ENCODE measurements at regions not wholly inside any gene's neighbourhood (a gene's known extent, or its start where the extent isn't known, plus 50 kb on each side); places are given as distances from the start of the nearest gene placed in this dataset.

- no peak for DNase-seq (ENCODE audit: low spot score)
Measured at GRCh38 chr22:49549256-49550140, 278.2 kb downstream of the BRD1 start.

DNA sequence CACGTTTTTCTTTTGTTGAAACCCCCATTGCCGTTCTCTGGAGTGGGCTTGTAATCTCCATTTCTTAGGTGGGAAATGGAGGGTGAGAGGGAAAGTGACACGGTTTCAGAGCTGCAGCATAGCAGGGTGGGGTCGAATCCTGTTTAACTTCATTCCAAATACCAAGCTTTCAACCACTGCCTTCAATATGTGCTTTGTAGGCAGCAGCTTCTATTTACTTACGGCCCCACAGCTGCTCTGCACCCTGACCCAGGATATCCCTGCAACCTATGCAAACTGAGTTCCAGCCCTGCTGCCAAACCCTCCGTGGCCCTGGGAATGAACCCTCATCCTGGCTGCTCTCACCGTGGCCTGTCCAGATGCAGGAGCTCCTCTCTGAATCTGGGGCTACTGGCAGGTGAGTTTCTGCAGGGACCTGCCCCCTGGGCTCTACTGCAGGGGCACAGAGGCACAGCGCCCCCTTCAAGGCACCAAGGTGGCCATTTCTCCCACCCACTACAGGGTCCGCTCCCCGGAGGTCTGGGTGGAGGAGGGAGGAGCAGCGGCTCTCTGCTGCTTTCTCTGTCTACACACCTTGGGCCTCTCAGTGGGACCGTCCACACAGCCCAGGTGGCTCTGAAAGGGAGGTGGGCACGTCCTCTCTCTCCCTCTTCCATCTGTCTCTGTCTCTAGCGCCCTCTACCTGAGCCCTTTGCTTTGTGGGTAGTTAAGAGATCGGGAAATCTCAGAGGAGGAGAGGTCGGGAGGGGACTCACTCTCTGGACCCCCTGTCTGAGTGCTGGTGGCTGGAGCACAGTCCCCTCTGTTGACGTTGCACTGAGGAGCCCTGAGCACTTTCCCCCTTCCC, 279.1 kb downstream of the BRD1 start:
- no peak for DNase-seq (ENCODE audit: low spot score)

- DNase-seq (ENCODE audit: low spot score) = no peak
Measured at GRCh38 chr22:49547751-49548239, 279.9 kb downstream of the BRD1 start.

DNA sequence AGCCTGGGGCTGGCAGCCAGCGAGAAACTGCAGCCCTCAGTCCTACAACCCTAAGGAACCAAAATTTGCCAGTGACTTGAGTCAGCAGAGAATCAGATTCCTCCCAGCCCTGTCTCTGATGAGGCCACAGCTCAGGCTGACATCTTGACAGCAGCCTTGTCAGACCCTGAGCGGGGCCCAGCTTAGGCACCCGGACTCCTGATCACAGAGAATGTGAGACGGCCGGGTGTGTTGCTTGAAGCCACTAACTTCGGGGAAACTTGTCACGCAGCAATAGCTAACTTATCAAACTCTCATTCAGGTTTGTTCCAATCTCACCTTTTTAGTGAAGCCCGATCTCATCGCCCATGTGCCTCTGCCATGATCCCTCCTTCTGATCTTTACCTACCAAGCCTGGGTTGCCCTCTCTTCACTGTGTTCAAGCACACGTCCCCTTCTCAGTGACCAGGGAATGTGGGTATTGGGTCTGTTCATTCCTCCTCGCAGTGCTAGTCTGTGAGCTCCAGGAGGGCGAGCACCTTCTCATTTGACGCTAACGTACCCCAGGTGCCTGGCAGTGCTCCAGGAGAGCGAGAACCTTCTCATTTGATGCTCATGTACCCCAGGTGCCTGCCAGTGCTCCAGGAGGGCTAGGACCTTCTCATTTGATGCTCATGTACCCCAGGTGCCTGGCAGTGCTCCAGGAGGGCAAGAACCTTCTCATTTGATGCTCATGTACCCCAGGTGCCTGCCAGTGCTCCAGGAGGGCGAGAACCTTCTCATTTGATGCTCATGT, 280.7 kb downstream of the BRD1 start:
- no peak for DNase-seq (ENCODE audit: low spot score)

- DNase-seq (ENCODE audit: low spot score) = no peak
Measured at GRCh38 chr22:49545606-49546005, 282.1 kb downstream of the BRD1 start.

GRCh38 chr22:49544286-49544685, 283.4 kb downstream of the BRD1 start:
- DNase-seq (ENCODE audit: low spot score) = no peak

- DNase-seq (ENCODE audit: low spot score) = no peak
Measured at GRCh38 chr22:49543876-49544275, 283.8 kb downstream of the BRD1 start.

DNA sequence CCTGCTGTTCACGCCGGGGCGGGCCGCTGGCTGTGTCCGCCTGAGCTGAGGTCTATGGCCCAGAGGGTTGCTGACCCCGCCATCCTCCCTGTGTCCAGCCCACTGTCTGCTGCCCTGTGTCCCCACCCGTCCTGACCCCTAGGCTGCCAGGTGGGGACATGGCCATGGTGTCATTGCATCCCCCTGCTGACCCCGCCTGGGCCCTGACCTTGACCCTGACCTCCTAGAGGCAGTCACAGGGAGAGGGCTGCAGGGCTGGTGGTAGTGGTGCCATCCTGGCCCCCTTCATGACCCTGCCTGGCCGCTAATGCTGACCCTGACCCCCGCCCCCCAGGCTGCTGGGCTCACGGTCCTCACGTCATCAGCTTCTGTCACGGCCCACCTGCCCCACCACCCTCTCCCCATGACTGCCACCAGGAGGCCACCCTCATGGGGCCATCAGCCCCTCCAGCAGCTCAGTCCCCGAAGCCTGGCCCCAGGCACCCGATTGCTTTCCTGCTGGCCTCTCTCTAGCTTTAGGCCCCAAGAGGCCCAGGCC, 285.9 kb downstream of the BRD1 start:
- no peak for DNase-seq (ENCODE audit: low spot score)

DNA sequence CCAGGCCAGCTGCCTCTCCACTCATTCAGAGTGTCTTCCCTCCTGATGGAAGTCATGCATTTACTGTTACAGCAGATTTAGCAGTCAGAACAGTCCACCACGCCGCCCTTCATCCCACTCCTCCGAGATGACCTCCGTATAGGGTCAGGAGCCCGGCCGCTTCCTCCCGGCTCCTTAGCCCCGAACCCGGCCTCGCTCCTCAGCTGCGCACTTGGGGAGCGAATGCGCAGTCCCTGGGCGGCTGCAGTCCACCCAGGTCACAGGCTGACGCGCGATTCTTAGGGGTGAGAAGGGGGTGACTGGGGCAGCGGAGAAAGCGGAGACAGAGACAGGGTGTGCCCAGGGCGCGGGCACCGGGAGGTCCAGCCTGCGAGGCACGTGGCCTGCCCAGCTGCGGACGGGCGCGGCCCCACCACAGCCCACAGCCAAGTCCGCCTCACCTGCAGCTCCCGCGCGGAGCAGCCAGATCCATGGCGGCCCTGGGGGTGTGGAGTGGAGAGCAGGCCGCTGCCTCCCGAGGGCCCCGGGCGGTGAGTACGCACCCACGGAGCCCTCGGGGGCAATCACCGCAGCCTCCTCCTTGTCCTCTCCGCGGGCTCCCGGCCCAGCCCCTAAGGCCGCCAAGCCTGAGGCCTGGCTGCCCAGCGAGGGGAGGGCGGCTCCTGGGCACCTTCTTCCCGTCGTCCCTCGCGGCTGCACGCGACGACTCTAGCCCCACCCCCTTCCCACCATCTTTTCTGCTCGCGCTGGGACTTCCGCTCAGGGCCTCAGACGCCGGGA, 286.6 kb downstream of the BRD1 start:
- no peak for DNase-seq (ENCODE audit: low spot score)

DNA sequence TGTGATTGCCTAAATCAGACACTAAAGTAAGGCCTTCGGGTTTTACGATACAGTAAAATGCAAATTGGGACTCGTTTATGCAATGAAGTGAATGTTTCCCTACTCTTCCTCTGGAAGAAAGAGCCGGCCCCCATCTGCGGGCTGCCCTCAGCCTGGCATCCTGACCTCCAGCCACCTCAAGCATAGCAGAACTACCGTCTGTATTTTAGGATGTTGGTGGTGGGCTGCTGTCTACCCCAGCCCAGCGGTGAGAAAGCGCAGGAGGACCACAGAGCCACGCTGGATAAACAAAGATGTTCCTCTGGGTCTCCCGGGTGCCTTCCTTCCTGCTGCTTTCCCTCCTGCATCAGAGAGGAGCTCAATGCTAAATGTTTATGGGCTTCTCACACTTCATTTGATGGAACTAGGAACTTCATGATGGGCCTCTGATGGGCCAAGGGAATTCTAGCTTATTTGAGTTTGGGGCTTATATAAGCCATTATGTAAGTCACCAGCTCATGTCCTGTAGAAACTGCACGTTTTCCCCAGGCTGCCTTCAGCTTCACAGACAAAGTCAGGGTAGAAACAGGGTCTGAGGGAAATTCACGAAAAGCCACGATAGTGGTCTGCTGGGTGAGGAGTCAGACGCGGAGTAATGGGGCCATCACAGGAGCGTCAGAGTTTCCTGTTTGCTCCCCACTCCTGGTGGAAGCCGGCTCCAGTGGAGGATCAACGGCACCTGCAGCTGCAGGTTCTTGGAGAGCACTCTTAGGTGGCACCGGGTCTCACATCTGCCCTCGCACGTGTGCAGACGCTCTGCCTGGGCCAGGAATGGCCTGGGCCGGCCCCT, 287.4 kb downstream of the BRD1 start:
- DNase-seq (ENCODE audit: low spot score) = no peak

- no peak for DNase-seq (ENCODE audit: low spot score)
Measured at GRCh38 chr22:49538006-49538405, 289.7 kb downstream of the BRD1 start.

DNA sequence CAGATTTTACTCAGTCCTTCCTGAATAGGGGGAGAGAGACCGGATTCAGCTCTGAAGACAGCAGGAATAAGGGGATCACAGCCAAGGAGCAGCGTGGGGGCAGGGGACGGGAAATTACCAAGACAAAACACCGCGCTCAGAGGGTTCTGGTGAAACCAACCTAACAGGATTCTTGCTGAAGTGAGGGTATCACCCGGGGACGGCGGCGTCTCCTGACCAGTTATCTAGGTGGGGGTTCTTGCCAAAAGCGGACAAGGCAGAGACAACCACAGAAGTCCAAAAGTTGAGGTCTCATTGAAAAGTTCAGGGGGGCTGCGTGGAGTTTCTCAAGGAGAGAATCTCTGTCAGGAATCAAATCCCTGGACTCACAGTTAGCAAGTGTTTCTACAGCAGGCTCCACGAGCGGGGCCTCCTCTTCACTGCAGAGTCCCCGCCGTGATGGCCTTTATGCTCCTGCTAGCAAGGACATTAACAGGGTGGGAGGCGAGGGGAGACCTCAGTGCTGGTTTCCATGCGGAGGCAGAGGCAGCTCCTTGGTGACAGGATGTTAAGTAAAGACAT, 291.0 kb downstream of the BRD1 start:
- no peak for DNase-seq (ENCODE audit: low spot score)

DNA sequence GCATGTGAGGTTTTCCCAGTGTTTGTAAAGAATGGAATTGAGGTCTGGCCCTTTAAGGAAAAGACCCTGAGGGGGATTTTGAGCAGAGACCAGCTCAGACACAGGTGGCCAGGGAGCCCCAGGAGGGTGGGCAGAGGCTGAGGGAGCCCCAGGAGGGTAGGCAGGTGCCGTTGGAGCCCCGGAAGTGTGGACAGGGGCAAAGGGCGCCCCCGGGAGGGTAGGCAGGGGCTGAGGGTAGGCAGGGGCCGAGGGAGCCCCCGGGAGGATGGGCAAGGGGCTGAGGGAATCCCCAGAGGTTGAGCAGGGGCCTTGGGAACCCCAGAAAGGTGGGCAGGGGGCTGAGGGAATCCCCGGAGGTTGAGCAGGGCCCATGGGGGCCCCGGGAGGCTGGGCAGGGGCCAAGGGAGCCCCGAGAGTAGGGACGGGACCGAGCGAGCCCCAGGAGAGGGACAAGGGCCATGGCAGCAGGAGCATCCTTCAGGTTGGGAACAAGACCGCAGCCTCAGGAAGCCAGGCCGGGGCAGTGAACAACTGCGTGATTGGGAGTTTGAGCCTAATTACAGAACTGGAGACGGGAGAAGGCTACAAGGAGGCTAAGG, 292.0 kb downstream of the BRD1 start:
- no peak for DNase-seq (ENCODE audit: low spot score)

DNA sequence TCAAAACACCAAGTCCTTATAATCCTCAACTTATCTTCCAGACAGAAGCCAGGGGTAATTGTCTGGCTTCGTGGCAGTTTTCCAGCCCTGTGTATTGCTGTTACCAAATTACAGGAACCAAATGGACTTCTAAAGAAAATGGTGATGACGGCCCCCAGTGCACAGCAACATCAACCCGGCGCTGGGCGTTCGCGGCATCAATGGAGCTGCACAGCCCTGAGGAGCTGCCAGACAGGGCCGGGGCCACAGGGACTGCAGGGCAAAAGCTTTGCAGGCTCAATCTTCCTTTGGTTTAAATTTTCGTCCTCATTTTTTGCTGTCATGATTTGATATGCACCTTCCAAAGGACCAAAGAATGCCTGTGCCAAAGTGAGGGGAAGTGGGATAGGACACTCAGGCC, 292.5 kb downstream of the BRD1 start:
- DNase-seq (ENCODE audit: low spot score) = no peak

- DNase-seq (ENCODE audit: low spot score) = no peak
Measured at GRCh38 chr22:49534386-49534785, 293.3 kb downstream of the BRD1 start.

DNA sequence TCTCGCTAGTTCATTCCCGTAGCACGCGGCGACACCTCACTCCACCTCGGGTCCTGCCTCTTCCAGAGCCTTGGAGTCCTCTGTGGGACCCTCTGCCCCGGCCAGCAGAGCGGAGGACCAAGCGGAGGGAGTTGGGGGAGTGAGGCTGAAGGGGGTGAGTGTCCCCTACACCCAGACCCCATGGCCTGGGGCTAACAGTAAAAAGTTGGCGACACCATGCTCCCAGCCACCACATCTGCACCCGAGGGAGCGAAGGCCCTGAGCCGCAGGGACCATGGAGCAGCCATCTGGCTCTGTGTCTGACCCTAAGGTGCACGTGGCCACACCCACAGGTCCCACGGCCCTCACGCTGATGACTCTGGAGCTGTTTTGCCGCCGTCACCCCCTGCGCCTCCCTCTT, 293.8 kb downstream of the BRD1 start:
- DNase-seq (ENCODE audit: low spot score) = no peak

GRCh38 chr22:49532869-49533802, 294.5 kb downstream of the BRD1 start:
- DNase-seq (ENCODE audit: low spot score) = no peak

- no peak for DNase-seq (ENCODE audit: low spot score)
Measured at GRCh38 chr22:49531368-49531791, 296.3 kb downstream of the BRD1 start.

All from H4 (cell line).